T47D (cell line): ENCODE measurements at regions not wholly inside any gene's neighbourhood (a gene's known extent, or its start where the extent isn't known, plus 50 kb on each side); places are given as distances from the start of the nearest gene placed in this dataset.
"Not testable (repeated sequence)": the region's sequence is repeated elsewhere in the genome, so short reads cannot be mapped to it uniquely, and the experiment has no call there.

ENCODE experiments used
- DNase-seq, 2 experiments: peaks; one replicate each; pipeline versions ENCODE4 v3.0.0 to v3.0.0-alpha.2; 2011 to 2012; ENCODE audit warnings: low read depth in 1 of 2, low spot score in 1 of 2
- JUND ChIP-seq: IDR thresholded peaks from 2 replicates; pipeline ENCODE4 v1.6.1; 2012; ENCODE audit warnings: low read depth
- in situ Hi-C: cut with HindIII; loops from 2 replicates; pipeline ENCODE4 v1.10.0; 2016; ENCODE audit warnings: low sequenced_read_pairs, low pct_unique_long_range_greater_than_20kb

GRCh38 chr21:15436031-15436430 lies 293.8 kb upstream of the USP25 start:
- DNase-seq: peak in 1 of 2 experiments; percentile 78
- TF ChIP-seq JUND: no peak
- in situ Hi-C loops: no loop called here

DNA sequence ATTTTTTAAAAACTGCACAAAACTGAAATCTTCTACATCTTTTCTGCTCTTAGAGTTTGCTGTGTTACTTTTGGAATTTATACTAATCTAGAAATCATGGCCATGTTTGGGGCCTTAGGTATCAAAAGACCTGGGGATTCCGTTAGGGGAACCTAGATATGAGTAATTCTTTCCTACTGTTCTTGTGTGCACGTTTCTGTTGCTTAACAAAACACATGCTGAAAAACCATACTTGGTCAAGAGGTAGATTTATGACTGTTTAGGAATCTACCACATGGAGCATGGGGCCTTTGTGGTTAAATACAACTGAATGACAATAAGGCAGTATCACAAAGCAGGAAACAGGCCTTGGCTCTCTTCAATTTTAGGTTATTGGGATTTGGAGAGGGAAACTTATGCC lies 291.9 kb upstream of the USP25 start:
- TF ChIP-seq JUND: no peak
- in situ Hi-C loops: no loop called here
- DNase-seq: no peak

GRCh38 chr21:15439726-15440125 lies 290.1 kb upstream of the USP25 start:
- no peak for DNase-seq
- in situ Hi-C loops: no loop called here

DNA sequence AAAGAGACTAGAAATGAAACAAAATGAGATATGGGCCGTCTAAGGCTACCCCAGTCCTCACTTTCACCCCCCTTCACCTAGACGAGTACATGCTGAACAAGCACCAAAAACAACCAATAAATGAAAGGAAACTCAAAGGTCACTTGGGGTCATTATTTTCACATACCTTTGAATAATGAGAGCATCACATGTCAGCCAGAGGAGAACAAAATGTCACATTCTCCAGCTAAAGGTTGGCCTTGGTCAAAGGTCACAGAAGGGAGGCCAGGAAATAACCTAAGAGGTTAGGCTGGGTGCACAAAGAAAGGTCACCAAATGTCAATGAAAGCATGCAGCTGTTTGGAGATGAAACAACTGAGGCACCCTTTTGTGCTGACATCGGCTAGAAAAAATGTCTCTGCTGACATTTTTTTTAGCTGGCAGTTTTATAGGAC lies 288.7 kb upstream of the USP25 start:
- in situ Hi-C loops: no loop called here
- DNase-seq: no peak
- no peak for TF ChIP-seq JUND

More at GRCh38 chr21:15439726-15440125, 290.1 kb upstream of the USP25 start:
- TF ChIP-seq JUND: no peak

DNA sequence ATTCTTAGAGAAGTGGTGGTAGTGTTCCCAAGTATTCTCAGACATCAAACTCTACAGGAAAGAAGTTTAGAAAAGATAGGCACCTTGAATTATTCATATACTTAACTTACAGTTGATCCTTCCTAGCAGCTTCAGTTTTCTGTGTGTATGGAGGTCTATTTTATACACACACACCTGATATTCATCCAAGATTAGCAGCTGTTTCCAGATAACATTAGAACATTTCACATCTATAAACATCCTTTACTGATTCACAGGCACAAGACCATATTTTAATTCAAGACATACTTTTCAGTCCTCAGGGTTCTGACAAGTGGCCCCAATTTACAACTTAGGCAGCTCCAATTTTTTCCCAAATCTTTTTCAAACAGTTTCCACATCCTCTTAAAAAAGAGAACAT lies 287.8 kb upstream of the USP25 start:
- no peak for DNase-seq
- in situ Hi-C loops: no loop called here
- TF ChIP-seq JUND: no peak

- in situ Hi-C loops: no loop called here
- no peak for TF ChIP-seq JUND
- no peak for DNase-seq
These were observed 286.9 kb upstream of the USP25 start for GRCh38 chr21:15442743-15443469.

DNA sequence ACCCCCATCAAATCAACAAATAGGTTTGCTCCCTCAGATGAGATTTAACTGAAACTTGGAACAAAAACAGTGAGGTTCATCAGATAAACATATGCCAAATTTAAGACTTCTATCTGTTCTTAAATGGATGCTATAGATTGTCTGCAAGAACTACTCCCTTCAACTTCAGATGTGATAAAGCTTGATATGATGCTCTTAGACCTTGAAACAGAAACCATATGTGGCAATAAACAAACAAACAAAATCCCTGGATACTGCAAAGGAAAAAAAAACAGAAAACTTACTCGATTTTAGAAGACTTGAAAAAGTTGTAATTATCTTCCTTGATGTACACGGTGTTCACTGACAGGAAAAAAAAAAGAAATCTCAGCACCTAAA lies 286.1 kb upstream of the USP25 start:
- in situ Hi-C loops: no loop called here
- no peak for TF ChIP-seq JUND
- DNase-seq: no peak

GRCh38 chr21:15444118-15444960 lies 285.4 kb upstream of the USP25 start:
- peak in 1 of 2 experiments; percentile 65 for DNase-seq

DNA sequence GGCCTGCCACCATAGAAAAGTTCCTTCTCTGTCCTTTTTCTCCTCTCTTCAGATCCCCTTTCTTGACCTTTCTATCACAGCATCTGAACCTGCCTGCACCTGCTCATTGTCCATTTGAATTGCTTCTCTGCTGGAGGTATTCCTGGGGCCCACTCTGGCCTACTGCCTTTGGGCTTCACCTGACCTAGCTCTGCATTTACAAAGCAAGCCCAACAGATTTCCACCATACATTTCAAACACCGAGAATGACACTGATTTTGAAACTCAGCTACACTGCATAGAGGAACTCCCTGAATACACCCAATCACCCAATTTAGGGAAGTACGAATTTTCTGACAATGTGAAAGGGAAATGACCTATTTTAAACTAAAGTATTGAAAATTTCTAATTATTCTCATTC lies 284.5 kb upstream of the USP25 start:
- no peak for DNase-seq
- in situ Hi-C loops: no loop called here

More at GRCh38 chr21:15444118-15444960, 285.4 kb upstream of the USP25 start:
- in situ Hi-C loops: no loop called here
- no peak for TF ChIP-seq JUND

GRCh38 chr21:15446223-15446622 lies 283.6 kb upstream of the USP25 start:
- in situ Hi-C loops: no loop called here
- no peak for DNase-seq
- no peak for TF ChIP-seq JUND

More for the DNA sequence above, 284.5 kb upstream of the USP25 start:
- no peak for TF ChIP-seq JUND

- DNase-seq: no peak
- TF ChIP-seq JUND: no peak
- in situ Hi-C loops: no loop called here
These were observed 280.2 kb upstream of the USP25 start for GRCh38 chr21:15449556-15449955.

- no peak for TF ChIP-seq JUND
- no peak for DNase-seq
- in situ Hi-C loops: no loop called here
These were observed 276.5 kb upstream of the USP25 start for GRCh38 chr21:15453261-15453660.

DNA sequence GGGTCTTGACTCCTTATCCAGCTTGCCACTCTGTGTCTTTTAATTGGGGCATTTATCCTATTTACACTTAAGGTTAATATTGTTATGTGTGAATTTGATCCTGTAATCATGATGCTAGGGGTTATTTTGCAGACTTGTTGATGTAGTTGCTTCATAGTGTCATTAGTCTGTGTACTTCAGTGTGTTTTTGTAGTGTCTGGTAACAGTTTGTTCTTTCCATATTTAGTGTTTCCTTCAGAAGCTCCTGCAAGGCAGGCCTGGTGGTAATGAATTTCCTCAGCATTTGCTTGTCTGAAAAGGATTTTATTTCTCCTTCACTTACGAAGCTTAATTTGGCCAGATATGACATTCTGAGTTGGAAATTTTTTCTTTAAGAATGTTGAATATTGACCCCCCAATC lies 276.0 kb upstream of the USP25 start:
- DNase-seq: not testable (repeated sequence)

DNA sequence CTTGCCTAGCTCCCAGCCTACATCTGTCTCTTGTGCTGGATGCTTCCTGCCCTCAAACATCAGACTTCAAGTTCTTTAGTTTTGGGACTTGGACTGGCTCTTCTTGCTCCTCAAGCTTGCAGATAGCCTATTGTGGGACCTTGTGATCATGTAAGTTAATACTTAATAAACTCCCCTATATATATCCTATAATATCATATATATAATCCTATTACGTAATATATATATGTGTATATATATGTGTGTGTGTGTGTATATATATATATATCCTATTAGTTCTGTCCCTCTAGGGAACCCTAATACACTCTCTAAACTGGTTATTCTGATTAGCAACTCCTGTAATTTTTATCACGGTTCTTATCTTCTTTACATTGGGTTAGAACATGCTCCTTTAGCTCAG lies 274.9 kb upstream of the USP25 start:
- in situ Hi-C loops, DNase-seq: not testable (repeated sequence)

More for the DNA sequence above, 276.0 kb upstream of the USP25 start:
- in situ Hi-C loops: not testable (repeated sequence)
